ENCODE measurements at regions not wholly inside any gene's neighbourhood (a gene's known extent, or its start where the extent isn't known, plus 50 kb on each side); places are given as distances from the start of the nearest gene placed in this dataset.

GRCh38 chr12:34294137-34294536, 271.8 kb downstream of the ALG10 start:
- DNase-seq, result no peak

GRCh38 chr12:34294671-34295365, 272.5 kb downstream of the ALG10 start:
- DNase-seq, result no peak

GRCh38 chr12:34295366-34296142, 273.3 kb downstream of the ALG10 start:
- DNase-seq, result no peak

- no peak for DNase-seq
These were observed 274.1 kb downstream of the ALG10 start for GRCh38 chr12:34296143-34297041.

GRCh38 chr12:34297126-34297789, 275.0 kb downstream of the ALG10 start:
- DNase-seq, result no peak

- DNase-seq, result no peak
These were observed 275.5 kb downstream of the ALG10 start for GRCh38 chr12:34297790-34298164.

GRCh38 chr12:34298176-34298970, 276.1 kb downstream of the ALG10 start:
- no peak for DNase-seq

- no peak for DNase-seq
These were observed 276.9 kb downstream of the ALG10 start for GRCh38 chr12:34298971-34299801.

GRCh38 chr12:34299802-34300193, 277.5 kb downstream of the ALG10 start:
- no peak for DNase-seq

- DNase-seq, result no peak
These were observed 278.3 kb downstream of the ALG10 start for GRCh38 chr12:34300376-34301250.

- no peak for DNase-seq
These were observed 279.2 kb downstream of the ALG10 start for GRCh38 chr12:34301251-34302130.

GRCh38 chr12:34302131-34302885, 280.0 kb downstream of the ALG10 start:
- DNase-seq, result no peak

- DNase-seq, result no peak
These were observed 281.0 kb downstream of the ALG10 start for GRCh38 chr12:34303091-34303870.

GRCh38 chr12:34304001-34304400, 281.7 kb downstream of the ALG10 start:
- DNase-seq, result no peak

GRCh38 chr12:34304546-34304945, 282.2 kb downstream of the ALG10 start:
- no peak for DNase-seq

- DNase-seq, result no peak
These were observed 282.9 kb downstream of the ALG10 start for GRCh38 chr12:34305176-34305575.

GRCh38 chr12:34306133-34306830, 284.0 kb downstream of the ALG10 start:
- no peak for DNase-seq

All from T1000 (cell line).